Forelimb muscle (tissue), 1 donor: ENCODE measurements at regions not wholly inside any gene's neighbourhood (a gene's known extent, or its start where the extent isn't known, plus 50 kb on each side); places are given as distances from the start of the nearest gene placed in this dataset.

ENCODE experiments used
- DNase-seq: peaks from one replicate; pipeline ENCODE4 v3.0.0-alpha.2; 2013; ENCODE audit warnings: low read depth

GRCh38 chr15:94008104-94009074 is 223.0 kb upstream of the MCTP2 start:
- DNase-seq = no peak

- DNase-seq = no peak
These were observed 226.7 kb upstream of the MCTP2 start for GRCh38 chr15:94004697-94005096.

DNA sequence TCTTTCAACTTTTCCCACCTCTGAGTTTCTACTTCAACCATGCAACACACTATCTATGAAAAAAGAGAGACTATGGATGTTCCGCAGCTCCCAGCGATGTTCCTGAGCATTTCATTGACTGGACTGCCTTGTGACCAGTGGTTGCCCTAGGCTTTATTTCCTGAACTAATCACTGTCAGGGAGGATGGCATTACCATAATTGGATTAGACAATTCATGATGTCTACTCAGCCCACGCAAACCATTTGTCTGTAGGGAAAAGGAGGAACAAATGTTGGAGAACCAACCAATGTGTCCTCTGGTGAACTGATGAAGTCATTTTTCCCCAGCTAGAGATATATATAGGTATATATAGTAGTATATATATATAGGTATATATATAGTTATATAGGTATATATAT is 229.3 kb upstream of the MCTP2 start:
- no peak for DNase-seq

DNA sequence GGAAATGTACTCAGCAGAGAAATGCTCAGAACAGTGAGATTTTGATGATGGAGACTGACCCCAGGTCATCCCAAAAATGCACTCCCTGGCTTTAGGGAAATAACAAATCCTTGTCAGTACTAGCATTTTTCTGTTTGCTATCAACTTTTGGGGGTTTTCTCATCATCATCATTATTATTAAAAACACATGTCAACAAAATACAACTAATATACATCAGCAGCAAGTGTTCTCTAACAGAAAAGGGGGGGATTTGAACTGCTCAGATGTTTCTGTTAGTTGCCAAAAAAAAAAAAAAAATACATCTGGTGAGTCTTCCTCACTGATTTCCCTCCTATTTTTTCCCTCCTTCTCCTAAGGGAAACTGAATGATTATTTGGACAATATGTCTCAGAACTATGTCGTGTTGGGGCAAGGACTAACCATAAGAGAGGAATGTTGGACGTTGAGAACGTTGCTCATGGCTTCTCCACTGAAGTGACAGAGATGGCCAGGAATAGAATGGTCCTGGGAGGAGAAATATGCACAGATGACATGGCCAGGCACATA is 230.0 kb upstream of the MCTP2 start:
- DNase-seq = peak; percentile 70

GRCh38 chr15:94000606-94001005 is 230.8 kb upstream of the MCTP2 start:
- no peak for DNase-seq

- no peak for DNase-seq
These were observed 234.2 kb upstream of the MCTP2 start for GRCh38 chr15:93997071-93997658.

DNA sequence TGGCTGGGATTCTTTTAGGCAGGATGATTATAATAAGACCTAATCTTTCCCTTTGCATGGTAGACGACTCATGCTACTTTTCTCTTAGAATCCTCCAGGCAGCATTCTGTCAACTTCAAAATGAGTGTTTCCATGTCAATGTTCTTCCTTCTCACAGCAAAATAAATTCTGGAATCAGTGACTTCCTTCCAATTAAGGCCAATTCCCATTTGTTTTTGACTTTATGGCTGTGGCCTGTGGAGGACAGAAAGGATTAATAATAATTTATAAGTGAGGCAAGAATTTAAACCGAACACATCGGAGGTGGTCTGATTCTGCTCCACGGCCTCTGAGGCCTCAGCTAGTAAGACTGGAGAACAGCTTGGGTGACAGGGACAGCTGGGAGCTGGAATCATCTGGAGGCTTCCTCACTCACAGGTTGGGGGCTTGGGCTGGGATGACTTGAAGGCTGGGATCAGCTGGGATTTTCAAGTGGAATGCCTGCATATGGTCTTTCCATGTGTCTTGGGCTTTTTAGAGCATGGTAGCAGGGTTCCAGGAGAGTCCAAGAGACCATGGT is 241.8 kb upstream of the MCTP2 start:
- DNase-seq = no peak

DNA sequence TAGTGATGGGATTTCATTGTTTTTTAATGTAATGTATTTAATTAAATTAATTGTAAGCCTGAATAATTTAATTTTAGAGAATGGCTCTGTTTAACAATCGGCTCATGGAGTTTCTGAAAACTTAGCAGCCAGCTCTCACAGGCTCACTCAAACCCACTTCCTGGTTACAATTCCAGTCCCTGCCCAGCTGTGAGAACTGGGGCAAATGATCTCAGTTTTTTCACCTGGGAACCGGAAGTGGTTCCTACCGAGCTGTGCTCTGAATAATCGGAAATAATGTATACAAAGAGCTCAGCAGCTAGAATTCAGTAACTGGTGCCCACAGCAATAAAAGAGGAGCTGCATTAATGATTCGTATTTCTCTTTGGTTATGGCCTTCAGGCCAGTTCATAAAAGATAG is 244.3 kb upstream of the MCTP2 start:
- DNase-seq = no peak

GRCh38 chr15:93986400-93986984 is 244.9 kb upstream of the MCTP2 start:
- no peak for DNase-seq

- DNase-seq = no peak
These were observed 245.4 kb upstream of the MCTP2 start for GRCh38 chr15:93985925-93986324.

- no peak for DNase-seq
These were observed 246.2 kb upstream of the MCTP2 start for GRCh38 chr15:93985176-93985575.

DNA sequence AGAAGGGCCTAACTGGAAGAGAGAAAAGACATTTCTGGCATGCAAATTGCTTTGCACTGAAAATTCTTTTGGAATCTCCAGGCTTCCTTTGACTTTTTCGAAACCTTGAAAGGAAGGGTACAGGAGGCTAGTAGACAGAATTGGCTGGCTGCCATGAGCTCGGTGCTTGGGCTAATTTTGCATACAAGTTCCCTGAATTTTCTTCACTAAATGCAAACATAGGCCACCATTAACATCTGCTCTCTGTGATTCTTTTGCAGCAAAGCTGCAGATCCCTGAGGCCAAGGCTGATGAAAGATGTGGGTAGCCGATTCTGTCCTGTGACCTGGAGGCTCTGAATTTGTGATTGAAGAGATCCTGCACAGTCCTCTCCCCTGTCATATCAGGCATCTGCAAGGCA is 247.8 kb upstream of the MCTP2 start:
- no peak for DNase-seq

GRCh38 chr15:93982226-93982727 is 249.1 kb upstream of the MCTP2 start:
- peak; percentile 93 for DNase-seq

GRCh38 chr15:93981706-93982105 is 249.7 kb upstream of the MCTP2 start:
- no peak for DNase-seq

GRCh38 chr15:93980261-93980911 is 251.0 kb upstream of the MCTP2 start:
- no peak for DNase-seq

DNA sequence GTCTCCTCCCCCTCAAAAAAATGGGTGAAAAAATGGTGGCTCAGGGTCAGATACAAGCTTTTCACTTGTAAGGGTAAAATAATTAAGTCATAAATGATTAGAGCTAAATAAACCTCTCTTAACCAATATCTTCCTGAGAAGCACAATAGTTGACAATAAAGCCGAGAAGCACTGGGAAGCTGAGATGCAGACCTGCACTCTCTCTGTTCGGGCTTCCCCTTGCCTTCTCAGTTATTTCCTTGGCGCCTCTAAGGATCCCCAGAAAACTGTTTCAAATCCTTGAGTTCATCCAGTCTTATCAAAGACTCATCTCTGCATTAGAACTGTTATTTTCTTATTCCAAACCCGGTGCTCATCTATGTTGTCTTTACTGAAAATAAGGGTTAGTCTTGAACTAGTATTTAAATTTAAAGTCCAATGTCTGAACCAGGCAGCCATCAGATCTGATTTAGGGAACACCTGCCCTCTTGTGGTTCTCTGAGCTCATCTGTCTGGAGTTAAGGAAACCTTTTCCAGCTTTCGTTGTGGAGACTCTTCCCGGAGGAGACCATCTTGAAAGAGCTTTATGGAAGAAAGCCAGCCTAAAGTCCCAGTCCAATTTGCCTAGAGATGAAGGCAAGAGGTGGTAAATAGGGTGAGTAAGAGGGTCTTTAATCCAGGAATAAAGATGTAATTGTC is 256.4 kb upstream of the MCTP2 start:
- no peak for DNase-seq

DNA sequence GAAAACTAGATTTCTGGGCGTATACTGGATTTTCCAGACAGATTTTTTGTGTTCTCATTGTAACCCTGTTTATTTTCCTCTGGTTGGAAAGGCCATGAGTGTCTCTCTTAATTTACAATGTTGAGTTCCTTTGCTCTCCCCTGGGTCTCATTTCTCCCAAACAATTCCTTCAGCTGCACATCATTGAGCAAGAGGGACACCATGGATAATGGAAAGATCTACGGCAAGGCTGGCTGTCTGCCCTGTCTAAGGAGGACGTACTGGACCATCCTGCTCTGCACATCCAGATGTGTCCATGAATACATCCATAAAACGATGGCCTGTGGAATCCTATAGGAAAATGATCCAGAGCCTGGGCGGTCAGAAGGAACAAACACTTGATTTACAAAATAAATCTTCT is 258.1 kb upstream of the MCTP2 start:
- peak; percentile 97 for DNase-seq

- DNase-seq = no peak
These were observed 262.6 kb upstream of the MCTP2 start for GRCh38 chr15:93968773-93969172.

- no peak for DNase-seq
These were observed 266.0 kb upstream of the MCTP2 start for GRCh38 chr15:93965304-93965908.

GRCh38 chr15:93954985-93955571 is 276.3 kb upstream of the MCTP2 start:
- DNase-seq = no peak
